T-cell (primary cell): ENCODE measurements at regions not wholly inside any gene's neighbourhood (a gene's known extent, or its start where the extent isn't known, plus 50 kb on each side); places are given as distances from the start of the nearest gene placed in this dataset.
A peak's percentile ranks its signal among the peaks of the same experiment; 100 is the strongest.

Source experiments
- ATAC-seq, 4 experiments: fragments of 200-7000 bp in 3 of 4; fragments of 150-1000 bp in 1 of 4; cut with Tn5 transposase; replicated peaks in 1 of 4; 1 replicate in 3 of 4; 2 replicates in 1 of 4; pipeline ENCODE4 v1.10.0; 2021; ENCODE audit warnings: moderate library complexity in 3 of 4, mild to moderate bottlenecking in 2 of 4, moderate number of reproducible peaks in 1 of 4
- CTCF ChIA-PET, 2 donors: fragments of 300-600 bp; sonication (Branson Sonifier 250); formaldehyde crosslinking; loops; one replicate each; lab custom pipeline; 2022; ENCODE audit warnings: antibody characterized with exemption in 2 of 2; lab: Charles Lee
- POLR2A ChIA-PET, 2 donors: fragments of 300-600 bp; sonication (Branson Sonifier 250); formaldehyde crosslinking; loops; one replicate each; lab custom pipeline; 2022; ENCODE audit warnings: antibody characterized with exemption in 2 of 2; lab: Charles Lee
- DNase-seq, 35 experiments: peaks; one replicate each; pipeline versions ENCODE4 v3.0.0 to v3.0.0-alpha.2; 2013 to 2023
- H3K27ac ChIP-seq: one replicate; pipeline ENCODE4 v1.5.1; 2013; ENCODE audit warnings: low read length
- H3K27me3 ChIP-seq, 2 experiments: replicated peaks in 1 of 2; 1 replicate in 1 of 2; 2 replicates in 1 of 2; pipeline versions ENCODE4 v1.6.1 to v1.7.0; 2013; ENCODE audit warnings: low read length in 1 of 2, mixed read lengths in 1 of 2; ENCODE audit not compliant: control insufficient read depth in 2 of 2, insufficient read depth in 2 of 2; ENCODE audit errors: extremely low read depth in 1 of 2
- H3K36me3 ChIP-seq, 2 donors: 1 replicate in 1 of 2; 2 replicates in 1 of 2; pipeline versions ENCODE4 v1.6.1 to v1.7.0; 2013; ENCODE audit warnings: low read length in 1 of 2; ENCODE audit not compliant: control insufficient read depth in 2 of 2, insufficient read depth in 1 of 2; ENCODE audit errors: extremely low read depth in 1 of 2
- H3K4me1 ChIP-seq, 2 experiments: 1 replicate in 1 of 2; 2 replicates in 1 of 2; pipeline versions ENCODE4 v1.6.1 to v1.7.0; 2013; ENCODE audit warnings: low read length in 2 of 2, mixed read lengths in 1 of 2; ENCODE audit not compliant: insufficient read depth in 2 of 2, control insufficient read depth in 1 of 2; ENCODE audit errors: extremely low read depth in 1 of 2
- H3K4me3 ChIP-seq, 2 donors: 1 replicate in 1 of 2; 2 replicates in 1 of 2; pipeline versions ENCODE4 v1.5.1 to v1.7.0; 2013; ENCODE audit warnings: mild to moderate bottlenecking in 2 of 2, low read length in 1 of 2, moderate library complexity in 1 of 2; ENCODE audit not compliant: control insufficient read depth in 1 of 2; ENCODE audit errors: extremely low read depth in 1 of 2
- H3K9me3 ChIP-seq: 2 replicates; pipeline ENCODE4 v1.7.0; 2013
- H3K27ac Mint-ChIP-seq, 2 donors: one replicate each; pipeline ENCODE4 v1.8.0; 2020 to 2021; ENCODE audit warnings: mild to moderate bottlenecking in 2 of 2, mixed read lengths in 2 of 2
- H3K27me3 Mint-ChIP-seq, 2 donors: one replicate each; pipeline ENCODE4 v1.8.0; 2021 to 2022; ENCODE audit warnings: mixed read lengths in 2 of 2
- H3K36me3 Mint-ChIP-seq: one replicate; pipeline ENCODE4 v1.8.0; 2021; ENCODE audit warnings: mixed read lengths
- H3K4me1 Mint-ChIP-seq, 3 donors: one replicate each; pipeline ENCODE4 v1.8.0; 2020 to 2022; ENCODE audit warnings: mixed read lengths in 3 of 3, mild to moderate bottlenecking in 1 of 3
- H3K4me3 Mint-ChIP-seq, 3 donors: one replicate each; pipeline ENCODE4 v1.8.0; 2020 to 2022; ENCODE audit warnings: mild to moderate bottlenecking in 3 of 3, mixed read lengths in 3 of 3, moderate library complexity in 3 of 3
- H3K9me3 Mint-ChIP-seq, 3 donors: one replicate each; pipeline ENCODE4 v1.8.0; 2020 to 2022; ENCODE audit warnings: mixed read lengths in 3 of 3
- WGBS: methylation state at CpG from one replicate; pipeline ENCODE4 v1.1.5; 2013; ENCODE audit warnings: missing lambda C conversion rate; ENCODE audit not compliant: insufficient coverage; 5-methylcytosine and 5-hydroxymethylcytosine counted together

DNA sequence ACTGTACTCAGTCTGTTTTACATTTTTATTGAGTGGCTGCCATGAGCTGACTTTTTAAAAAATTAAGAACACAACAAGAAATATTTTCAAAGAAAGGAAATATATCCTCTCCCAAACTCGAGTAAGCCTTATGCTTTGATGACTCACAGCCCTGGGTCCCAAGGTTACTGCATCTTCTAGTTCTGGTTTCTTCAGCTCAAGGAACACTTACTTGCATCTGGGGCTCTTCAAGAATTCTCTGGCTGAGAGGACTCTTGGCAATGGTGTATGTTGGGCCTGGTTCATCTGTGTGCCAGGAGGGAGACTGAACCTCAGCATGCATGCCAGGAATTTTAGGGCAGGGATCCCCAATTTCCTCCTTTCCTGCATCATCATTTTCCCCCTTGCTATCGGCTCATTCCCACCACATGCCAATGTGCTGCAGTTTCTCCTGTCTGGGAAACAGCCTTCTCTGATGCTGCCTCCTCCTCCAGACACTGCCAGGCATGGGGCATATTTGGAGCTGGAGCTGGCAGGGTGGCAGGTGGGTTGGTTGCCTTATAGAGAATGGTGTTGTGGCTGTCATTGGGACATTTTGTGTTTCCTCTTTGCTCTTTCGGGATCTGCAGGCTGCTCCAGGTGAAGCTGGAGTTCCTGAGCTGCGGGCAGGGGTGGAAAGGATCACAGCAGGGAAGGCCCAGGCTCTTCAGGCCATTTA is 192.2 kb upstream of the HS6ST1 start:
- ATAC-seq (no peak), DNase-seq (no peak)
- Mint-ChIP-seq H3K4me3 (no peak overlapping the region), H3K27me3 (peaks cover 0 to 5% of the 10 kb centered on the region in 2 donors), H3K9me3 (no peaks in the 10 kb centered on the region), H3K36me3 (no peaks in the 10 kb centered on the region), H3K27ac (no peak overlapping the region), H3K4me1 (peaks cover 0 to 2% (median 0%) of the 10 kb centered on the region in 3 donors)
- H3K27me3 ChIP-seq = peaks cover 0 to 17% of the 10 kb centered on the region in 2 experiments
- H3K4me3 ChIP-seq = no peak overlapping the region
- no peaks in the 10 kb centered on the region for H3K9me3 ChIP-seq
- no peaks in the 10 kb centered on the region for H3K4me1 ChIP-seq
- WGBS = 85% methylated on average over 3 of the region's 4 CpGs
- ChIA-PET CTCF (no interaction called here), POLR2A (interaction anchor here in 1 of 2 donors (0.6 kb wide), 1 partner anchor 127 kb away, joined by 3 read pairs; no protein-coding TSS in a partner anchor)
- H3K36me3 ChIP-seq = no peaks in the 10 kb centered on the region
- no peak overlapping the region for H3K27ac ChIP-seq

DNA sequence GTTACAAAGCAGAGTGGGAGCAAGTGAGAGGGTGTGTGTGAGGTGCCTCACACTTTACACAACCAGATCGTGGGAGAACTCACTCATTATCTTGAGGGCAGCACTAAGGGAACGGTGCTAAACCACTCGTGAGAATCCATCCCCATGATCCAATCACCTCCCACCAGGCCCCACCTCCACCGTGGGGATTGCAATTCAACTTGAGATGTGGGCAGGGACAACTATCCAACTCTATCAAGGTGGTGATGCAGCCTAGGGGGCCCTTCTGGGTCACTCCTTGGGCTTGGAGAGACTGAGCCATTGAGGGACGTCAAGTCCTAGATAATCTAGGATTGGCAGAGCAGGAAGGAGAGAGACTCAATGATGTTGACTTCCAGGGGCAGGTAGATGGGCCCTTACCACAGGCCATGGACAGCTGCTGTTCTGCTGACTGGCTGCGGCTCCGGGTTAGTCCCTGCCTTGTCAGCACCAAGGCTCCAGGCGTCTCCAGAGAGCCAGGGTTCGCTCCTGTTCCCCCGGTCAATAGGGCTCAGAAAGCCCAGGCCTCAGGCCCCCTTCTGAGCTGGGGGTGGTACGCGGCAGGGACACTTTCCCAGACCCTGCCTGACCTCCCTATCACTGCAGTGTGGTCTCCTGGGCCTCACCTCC is 193.2 kb upstream of the HS6ST1 start:
- DNase-seq = no peak
- POLR2A ChIA-PET = no interaction called here
- no peaks in the 10 kb centered on the region for H3K9me3 ChIP-seq
- H3K4me1 ChIP-seq = no peaks in the 10 kb centered on the region
- H3K27me3 ChIP-seq = peaks cover 0 to 17% of the 10 kb centered on the region in 2 experiments
- no peak overlapping the region for H3K27ac ChIP-seq
- WGBS = 89% methylated on average over 9 of the region's 12 CpGs
- no peak overlapping the region for H3K4me3 Mint-ChIP-seq
- CTCF ChIA-PET = no interaction called here
- peaks cover 0 to 3% of the 10 kb centered on the region in 2 donors for H3K27me3 Mint-ChIP-seq
- ATAC-seq = no peak
- H3K36me3 Mint-ChIP-seq = no peaks in the 10 kb centered on the region
- H3K4me3 ChIP-seq = no peak overlapping the region
- H3K27ac Mint-ChIP-seq = no peak overlapping the region
- no peaks in the 10 kb centered on the region for H3K36me3 ChIP-seq
- H3K9me3 Mint-ChIP-seq = no peaks in the 10 kb centered on the region
- H3K4me1 Mint-ChIP-seq = peaks cover 0 to 2% (median 0%) of the 10 kb centered on the region in 3 donors

DNA sequence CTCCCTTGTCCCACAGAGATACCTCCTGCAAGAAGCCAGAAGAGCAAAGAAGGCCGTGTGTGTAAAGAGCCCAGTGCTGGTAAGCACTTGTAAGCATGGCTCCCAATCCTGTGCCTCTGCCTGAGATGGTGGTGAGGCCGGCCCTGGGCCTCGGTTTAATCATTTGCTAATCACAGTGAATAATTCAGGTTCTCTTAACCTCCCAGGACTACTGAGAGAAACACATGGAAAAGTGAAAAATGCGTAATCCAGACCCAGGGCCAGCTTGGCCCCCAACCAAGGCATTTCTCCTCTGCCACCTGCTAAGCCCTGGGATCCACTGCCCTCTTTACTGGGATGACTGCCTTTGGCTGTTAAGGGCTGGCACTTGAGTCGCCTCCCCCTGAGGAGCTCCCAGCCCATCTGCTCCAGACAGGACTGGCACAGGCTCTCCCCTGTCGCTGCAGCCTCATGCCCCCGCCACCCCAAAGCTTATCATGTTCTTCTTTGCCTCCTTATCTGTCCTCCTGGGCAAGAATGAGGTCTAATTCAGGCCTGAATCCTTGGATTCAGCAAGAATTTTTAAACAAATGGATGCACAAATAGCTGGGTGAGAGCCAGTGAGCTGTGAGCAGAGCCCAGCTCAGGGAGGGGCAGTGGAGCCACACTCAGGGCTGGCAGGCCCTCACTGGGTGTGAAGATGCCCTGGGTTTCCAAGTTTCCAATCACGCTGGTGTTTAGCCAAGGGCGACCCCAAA is 193.9 kb upstream of the HS6ST1 start:
- Mint-ChIP-seq H3K4me1 (peaks cover 0 to 2% (median 0%) of the 10 kb centered on the region in 3 donors), H3K36me3 (no peaks in the 10 kb centered on the region), H3K27ac (no peak overlapping the region), H3K4me3 (no peak overlapping the region), H3K27me3 (peaks cover 3% of the 10 kb centered on the region in 2 donors), H3K9me3 (no peaks in the 10 kb centered on the region)
- ATAC-seq (no peak), DNase-seq (no peak)
- H3K4me3 ChIP-seq = no peak overlapping the region
- 88% methylated on average over 7 of the region's 9 CpGs for WGBS
- no peaks in the 10 kb centered on the region for H3K4me1 ChIP-seq
- peaks cover 0 to 17% of the 10 kb centered on the region in 2 experiments for H3K27me3 ChIP-seq
- POLR2A ChIA-PET = no interaction called here
- no peaks in the 10 kb centered on the region for H3K36me3 ChIP-seq
- H3K27ac ChIP-seq = no peak overlapping the region
- CTCF ChIA-PET = no interaction called here
- H3K9me3 ChIP-seq = no peaks in the 10 kb centered on the region

DNA sequence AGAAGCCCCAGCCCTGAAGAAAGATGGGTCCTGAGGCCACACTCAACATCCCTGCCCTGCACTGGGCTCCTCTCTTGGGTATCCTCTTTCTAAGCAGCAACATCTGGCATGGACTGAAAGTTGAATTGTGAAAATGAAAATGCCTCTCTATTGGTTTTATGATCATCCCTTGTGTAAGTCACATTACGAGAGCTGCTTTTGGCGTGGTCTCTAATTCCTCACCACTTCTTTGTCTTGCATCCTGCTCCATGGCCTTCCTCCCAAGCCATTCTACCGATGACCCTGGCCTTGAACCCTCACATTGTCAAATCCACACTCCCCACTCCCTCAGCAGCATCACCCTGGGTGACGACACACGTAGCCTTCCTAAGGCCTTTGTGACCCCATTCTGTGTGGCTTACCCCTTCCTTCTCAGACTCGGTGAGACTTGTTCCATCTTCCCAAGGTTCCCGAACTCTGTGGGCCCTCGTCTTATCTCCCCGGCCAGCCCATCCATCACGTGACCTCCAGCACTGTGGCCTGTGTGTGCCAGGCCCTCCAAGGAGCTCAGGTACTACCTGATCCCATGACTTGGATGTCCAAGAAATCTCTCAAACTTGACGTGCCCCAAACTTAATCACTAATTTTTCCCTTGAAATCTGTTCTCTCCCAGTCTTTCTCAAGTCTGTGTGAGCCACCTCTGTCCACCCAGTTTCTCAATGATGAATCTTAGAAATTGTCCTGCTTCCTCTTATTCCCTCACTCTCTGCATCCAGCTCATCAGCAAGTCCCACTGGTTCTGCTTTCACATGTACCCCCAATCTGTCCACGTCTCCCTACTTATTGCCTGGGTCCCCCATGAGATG is 194.7 kb upstream of the HS6ST1 start:
- no peak overlapping the region for H3K27ac ChIP-seq
- Mint-ChIP-seq H3K27ac (no peak overlapping the region), H3K9me3 (no peaks in the 10 kb centered on the region), H3K4me3 (no peak overlapping the region), H3K27me3 (peaks cover 3% of the 10 kb centered on the region in 2 donors), H3K36me3 (no peaks in the 10 kb centered on the region), H3K4me1 (peaks cover 0 to 2% (median 0%) of the 10 kb centered on the region in 3 donors)
- POLR2A ChIA-PET = no interaction called here
- H3K36me3 ChIP-seq = no peaks in the 10 kb centered on the region
- H3K4me3 ChIP-seq = no peak overlapping the region
- DNase-seq (no peak), ATAC-seq (no peak)
- H3K27me3 ChIP-seq = peaks cover 0 to 17% of the 10 kb centered on the region in 2 experiments
- 77% methylated on average over 11 of the region's 12 CpGs for WGBS
- H3K4me1 ChIP-seq = no peaks in the 10 kb centered on the region
- CTCF ChIA-PET = no interaction called here
- H3K9me3 ChIP-seq = no peaks in the 10 kb centered on the region

DNA sequence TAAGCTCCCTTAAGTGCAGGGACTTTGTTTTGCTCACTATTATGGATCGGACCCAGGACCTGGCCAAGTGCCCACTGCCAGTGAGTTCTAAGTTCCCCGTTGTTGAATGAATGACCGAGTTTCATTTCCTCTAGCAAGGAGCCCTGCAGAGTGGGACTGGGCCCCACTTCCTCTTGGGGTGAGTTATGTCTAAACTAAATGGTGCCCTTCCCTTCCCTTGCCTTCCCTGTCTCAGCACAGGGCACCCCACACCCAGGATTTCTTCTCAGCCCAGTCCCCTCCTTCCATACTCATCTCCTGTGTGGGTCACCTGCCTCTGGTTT is 195.3 kb upstream of the HS6ST1 start:
- no peaks in the 10 kb centered on the region for H3K4me1 ChIP-seq
- no peaks in the 10 kb centered on the region for H3K9me3 ChIP-seq
- 33% methylated on average over 1 of the region's 3 CpGs for WGBS
- ATAC-seq (no peak), DNase-seq (peak in 1 of 35 experiments; percentile 23)
- ChIA-PET POLR2A (no interaction called here), CTCF (no interaction called here)
- H3K27ac ChIP-seq = no peak overlapping the region
- Mint-ChIP-seq H3K9me3 (no peaks in the 10 kb centered on the region), H3K27ac (no peak overlapping the region), H3K36me3 (no peaks in the 10 kb centered on the region), H3K4me1 (peaks cover 0 to 2% (median 0%) of the 10 kb centered on the region in 3 donors), H3K27me3 (peaks cover 3% of the 10 kb centered on the region in 2 donors), H3K4me3 (no peak overlapping the region)
- no peak overlapping the region for H3K4me3 ChIP-seq
- H3K36me3 ChIP-seq = no peaks in the 10 kb centered on the region
- H3K27me3 ChIP-seq = peaks cover 0 to 17% of the 10 kb centered on the region in 2 experiments

DNA sequence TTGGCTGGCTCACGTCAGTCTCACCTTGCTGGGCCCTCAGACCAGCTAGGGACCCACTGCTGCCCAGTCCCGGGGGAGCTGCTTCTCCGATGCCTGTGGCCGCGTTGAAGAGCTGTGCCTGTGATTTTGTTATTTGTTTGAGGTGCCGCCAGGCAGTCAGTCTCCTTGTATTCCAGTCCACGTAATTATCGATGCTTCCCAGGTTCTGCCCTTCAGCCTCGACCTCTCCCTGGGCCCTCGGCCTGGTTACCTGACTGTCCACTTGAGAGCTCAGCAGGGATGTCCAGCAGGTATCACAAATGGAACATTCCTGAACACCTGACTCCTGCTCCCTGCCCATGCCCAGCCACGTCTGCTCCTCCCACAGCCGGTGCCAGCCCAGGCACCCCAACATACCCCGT is 195.9 kb upstream of the HS6ST1 start:
- Mint-ChIP-seq H3K4me3 (no peak overlapping the region), H3K27ac (no peak overlapping the region), H3K4me1 (peaks cover 0 to 2% (median 0%) of the 10 kb centered on the region in 3 donors), H3K9me3 (no peaks in the 10 kb centered on the region), H3K27me3 (peaks cover 3% of the 10 kb centered on the region in 2 donors), H3K36me3 (no peaks in the 10 kb centered on the region)
- Histone ChIP-seq H3K9me3 (no peaks in the 10 kb centered on the region), H3K4me3 (no peak overlapping the region), H3K4me1 (no peaks in the 10 kb centered on the region), H3K36me3 (no peaks in the 10 kb centered on the region), H3K27me3 (peaks cover 0 to 23% of the 10 kb centered on the region in 2 experiments), H3K27ac (no peak overlapping the region)
- no peak for DNase-seq
- POLR2A ChIA-PET = no interaction called here
- no peak for ATAC-seq
- WGBS = 91% methylated on average over 10 of the region's 13 CpGs
- CTCF ChIA-PET = no interaction called here
